GM21576 (cell line): ENCODE measurements at regions not wholly inside any gene's neighbourhood (a gene's known extent, or its start where the extent isn't known, plus 50 kb on each side); places are given as distances from the start of the nearest gene placed in this dataset.

Experiments
- ATAC-seq: cut with Tn5 transposase; IDR thresholded peaks from one replicate; pipeline ENCODE4 v1.9.1; 2021; ENCODE audit warnings: mild to moderate bottlenecking, moderate library complexity; ENCODE audit not compliant: unreplicated experiment

DNA sequence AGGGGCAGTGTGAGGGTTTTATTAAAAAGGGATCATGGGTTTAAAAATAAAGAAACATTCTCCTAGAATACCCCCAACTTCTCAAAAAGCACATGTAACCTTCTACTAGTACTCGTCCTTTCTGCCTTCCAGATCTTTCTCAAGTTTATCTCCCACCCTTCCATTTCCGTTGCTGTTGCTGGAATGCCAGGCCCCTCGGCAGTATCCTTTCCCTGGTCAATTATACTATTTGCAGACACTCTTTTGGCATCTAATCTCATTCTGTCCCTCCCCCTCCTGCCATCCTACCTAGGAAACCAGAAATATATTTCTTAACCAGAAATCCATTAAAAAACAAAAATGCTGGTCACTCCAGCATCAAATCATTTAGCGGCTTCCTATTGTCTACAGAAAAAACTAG lies 198.2 kb upstream of the ATP2B1 start:
- no peak for ATAC-seq

DNA sequence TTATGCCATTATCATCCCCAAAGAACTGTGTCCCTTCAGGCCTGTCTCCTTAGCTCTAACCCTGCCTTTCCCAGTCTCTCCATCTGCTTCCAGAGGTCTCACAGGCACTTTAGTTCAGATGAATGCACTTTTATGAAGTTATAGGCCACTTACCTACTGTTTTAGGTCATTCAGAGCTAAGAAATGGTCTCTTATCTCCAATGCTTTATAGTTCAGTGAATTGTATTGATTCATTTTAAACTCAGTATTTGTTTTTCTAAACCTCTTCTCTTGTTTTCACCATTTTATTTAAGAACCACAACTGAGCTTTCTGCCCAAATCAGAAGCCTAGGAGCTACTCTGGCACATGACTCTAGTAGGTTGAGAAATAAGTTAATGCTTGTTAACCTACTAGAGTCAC lies 197.5 kb upstream of the ATP2B1 start:
- ATAC-seq: no peak

GRCh38 chr12:89901906-89902642 lies 193.4 kb upstream of the ATP2B1 start:
- ATAC-seq: no peak

DNA sequence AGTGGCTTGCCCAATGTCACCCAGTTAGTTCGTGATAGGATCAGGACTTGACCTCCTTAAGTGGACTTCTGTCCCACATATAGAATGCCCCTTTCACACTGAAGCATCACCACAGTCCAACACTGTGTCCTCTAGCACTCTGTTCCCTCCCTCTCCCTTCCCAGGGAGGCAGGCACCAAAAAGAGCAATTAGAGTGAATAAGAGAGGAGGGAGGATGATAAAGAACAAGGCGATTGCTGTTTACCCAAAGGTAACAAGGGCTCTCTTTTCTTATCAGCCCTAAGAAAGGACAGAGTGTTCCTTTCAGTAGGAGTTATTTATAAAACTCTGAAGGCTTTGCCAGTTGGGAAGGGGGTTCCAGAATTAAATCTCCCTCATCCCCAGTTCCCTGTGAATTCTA lies 192.7 kb upstream of the ATP2B1 start:
- ATAC-seq: no peak

- ATAC-seq: no peak
Observed at GRCh38 chr12:89899651-89900050, 191.0 kb upstream of the ATP2B1 start.

GRCh38 chr12:89895591-89895990 lies 187.0 kb upstream of the ATP2B1 start:
- ATAC-seq: no peak

- no peak for ATAC-seq
Observed at GRCh38 chr12:89895101-89895500, 186.5 kb upstream of the ATP2B1 start.

DNA sequence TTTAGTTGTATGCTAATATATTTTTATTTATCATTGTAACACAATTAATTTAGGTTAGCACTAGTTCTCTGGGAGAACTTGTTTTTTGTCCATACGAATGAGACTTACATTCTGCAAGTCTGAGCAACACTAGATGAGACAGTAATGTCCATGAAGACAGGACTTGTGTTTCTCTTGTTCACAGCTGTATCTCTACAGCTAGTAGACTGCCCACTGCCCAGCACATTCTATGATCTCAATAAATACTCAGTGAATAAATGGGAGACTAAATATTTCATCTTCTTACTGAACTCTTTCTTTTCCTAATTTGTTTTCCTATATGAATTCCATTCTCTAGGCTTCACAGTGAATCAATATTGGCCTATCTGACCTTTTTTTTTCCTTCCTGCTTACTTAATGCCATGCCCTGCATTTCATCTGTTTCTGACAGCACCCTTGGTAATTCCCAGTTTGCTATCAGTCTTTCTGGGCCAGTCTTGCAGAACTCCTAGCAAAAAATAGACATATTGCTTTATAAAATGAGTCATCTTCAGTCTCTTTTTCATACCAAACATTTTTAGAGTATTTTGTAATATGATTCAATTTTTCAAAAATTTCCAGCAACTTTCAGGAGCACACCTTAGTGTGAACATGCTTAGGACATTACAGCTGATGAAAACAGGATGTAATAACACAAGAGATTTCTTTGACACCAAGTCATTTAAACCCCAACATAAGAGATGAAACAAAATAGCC lies 185.5 kb upstream of the ATP2B1 start:
- ATAC-seq: no peak

DNA sequence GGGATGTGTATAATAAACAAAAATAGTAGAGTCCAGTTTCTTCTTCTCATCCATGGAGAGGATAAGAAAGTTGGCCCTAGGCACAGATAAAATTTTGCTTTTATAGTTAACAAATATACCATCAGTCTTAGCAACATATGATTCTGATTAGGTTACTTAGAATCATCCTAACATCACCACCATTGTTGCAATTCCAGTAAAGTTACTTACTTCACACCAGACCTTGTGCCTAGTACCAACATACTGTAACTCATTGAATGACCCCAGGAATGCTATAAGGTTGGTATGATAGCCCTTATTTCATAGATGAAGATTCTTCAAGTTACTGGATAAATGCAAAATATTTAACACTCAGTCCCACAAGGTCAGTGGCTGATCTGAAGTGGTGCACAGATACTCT lies 183.8 kb upstream of the ATP2B1 start:
- ATAC-seq: no peak

DNA sequence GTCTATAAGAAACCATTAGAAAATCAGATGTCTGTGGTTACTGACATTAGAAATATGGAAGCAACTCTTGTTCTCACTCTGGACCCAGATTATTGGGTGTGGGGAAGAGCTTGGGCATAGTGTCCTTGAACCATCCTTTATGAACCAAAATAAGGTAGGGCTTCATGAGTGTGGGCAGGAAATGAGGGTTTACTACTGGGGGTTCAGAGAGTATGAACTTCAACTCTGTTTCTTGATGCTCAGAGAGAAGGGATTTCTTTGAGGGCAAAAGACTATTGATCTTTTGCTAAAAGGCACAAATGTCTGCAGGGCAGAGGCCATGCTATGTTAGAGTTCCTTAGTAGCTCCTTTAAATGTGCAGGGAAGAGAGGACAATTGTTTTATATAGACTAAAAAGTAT lies 183.3 kb upstream of the ATP2B1 start:
- no peak for ATAC-seq

DNA sequence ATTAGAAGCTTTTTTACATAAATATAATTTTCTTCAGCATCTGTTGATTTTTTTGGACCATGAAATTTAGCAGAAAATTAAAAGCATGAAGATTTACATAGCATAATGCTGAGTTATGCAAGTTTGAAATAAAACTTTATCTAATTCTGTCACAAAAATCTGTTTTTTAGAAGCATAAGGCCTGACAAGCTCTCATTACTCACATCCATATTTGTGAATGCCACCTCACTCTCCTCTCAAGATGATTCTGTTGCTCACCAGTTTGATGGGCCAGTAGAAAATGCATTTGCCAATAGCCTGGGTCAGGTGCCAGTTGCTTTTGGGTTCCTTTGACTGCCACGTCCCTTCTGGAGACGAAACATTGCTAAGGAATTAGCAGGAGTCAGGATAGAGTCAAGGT lies 181.5 kb upstream of the ATP2B1 start:
- no peak for ATAC-seq

DNA sequence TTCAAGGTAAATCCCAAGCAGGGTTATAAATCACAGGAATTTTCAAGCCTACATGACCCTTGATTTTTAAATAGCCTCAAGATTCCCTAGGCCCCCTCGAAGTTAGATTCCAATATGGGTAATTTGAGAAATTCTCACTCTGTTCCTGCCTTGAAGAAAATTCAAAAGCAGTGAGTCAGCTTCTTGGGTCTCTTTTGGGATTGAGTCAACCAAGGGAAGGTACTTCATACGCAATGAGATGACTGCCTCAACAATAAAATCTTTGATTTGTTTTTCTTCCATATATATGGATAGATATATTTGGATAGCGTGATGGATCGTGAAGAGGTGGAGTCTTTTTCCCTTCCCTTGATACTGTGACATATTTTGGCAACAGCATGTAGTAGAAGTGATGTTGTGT lies 180.4 kb upstream of the ATP2B1 start:
- no peak for ATAC-seq

DNA sequence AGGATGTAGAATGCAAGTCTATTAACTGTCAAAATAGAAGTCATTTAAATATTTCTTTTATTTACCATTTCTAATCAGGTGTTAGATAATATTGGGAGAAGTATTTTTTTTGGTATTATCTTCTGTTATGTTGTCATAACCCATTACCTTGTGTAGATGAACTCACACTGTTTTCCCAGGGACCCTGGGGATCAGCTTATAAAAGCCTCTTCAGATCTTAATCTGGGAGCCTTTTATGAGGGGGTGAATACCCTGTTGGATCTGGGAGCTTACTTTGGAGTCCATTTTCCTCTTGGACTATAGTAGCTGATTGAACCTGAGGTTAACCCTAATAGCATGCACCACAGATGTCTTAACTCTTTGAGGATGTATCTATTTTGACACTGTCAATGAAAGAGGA lies 176.3 kb upstream of the ATP2B1 start:
- no peak for ATAC-seq

- ATAC-seq: no peak
Observed at GRCh38 chr12:89884416-89884898, 175.8 kb upstream of the ATP2B1 start.

DNA sequence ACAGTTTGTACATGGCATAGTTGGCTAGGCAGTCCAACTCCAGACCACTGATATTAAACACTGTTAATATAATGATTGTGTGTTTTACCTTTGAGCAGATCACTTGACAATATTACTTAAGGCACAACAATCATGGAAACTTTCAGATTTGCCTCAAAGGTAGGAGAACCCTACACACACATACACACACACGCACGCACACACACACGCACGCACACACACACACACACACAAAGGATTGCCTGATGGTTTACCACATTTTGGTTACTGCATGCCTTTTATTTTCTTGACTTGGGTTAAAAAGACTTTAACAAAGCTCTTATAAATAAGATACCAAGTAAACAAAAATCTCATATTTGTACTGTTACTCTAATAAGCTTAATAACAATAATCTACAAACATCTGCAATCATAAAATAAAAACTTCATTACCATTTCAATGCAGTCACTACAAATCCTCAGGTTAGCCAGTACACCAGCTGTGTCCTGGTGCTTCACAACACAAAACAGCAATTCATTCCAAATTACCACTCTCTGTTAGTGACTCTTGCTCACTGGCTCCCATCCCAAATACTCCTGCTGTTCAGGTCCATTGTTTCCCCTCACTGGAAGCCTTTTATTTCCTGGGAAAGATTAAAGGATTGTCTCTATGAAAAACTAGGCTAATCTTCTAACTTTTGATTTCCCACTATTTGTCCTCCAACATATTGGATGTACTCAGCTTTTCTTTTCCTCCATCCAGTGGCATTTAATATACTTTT lies 175.2 kb upstream of the ATP2B1 start:
- ATAC-seq: no peak

DNA sequence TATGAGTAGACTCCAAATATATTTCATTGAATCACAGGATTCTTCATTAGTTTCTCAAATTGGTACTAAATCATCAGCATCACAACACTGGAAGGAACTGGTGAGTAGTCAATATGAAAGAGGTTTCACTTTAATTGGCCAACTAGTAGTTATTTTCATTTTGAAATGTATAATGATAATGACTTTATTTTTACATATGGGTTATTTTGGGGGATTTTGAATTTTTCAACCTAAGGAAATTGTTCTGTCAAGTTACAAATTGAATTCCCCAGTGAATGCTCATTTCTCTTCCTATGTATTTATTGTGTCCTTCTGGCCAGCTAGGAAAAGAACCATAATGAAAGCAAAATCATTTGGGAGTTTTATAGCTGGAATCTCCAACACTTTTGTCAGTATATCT lies 174.2 kb upstream of the ATP2B1 start:
- ATAC-seq: no peak

GRCh38 chr12:89882050-89882449 lies 173.4 kb upstream of the ATP2B1 start:
- ATAC-seq: peak; percentile 29

DNA sequence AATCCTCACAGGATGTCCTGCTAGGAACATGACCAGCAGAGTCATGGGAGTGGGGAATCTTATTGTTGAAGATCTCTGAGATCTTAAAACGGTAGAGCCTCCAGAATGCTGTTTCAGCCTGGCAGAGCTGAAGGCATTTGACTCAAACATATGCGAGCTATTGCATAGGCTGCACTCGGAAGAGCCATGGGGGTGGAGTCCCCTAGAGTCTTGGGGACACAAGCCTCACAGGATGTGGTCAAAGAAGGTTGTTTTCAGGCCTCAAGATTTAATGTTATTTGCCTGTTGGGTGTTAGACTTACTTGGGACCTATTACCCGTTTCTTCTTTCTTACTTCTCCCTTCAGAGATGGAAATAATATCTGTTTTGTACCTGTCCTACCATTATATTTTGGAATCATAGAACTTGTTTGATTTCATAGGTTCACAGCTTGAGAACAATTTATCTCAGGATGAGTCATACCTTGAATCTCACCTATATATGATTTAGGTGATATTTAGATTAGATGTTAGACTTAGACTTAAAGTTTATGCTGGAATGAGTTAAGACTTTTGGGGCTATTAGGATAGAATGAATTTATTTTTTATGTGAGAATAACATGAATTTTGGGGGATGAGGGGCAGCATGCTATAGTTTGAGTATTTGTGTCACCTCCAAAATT lies 172.2 kb upstream of the ATP2B1 start:
- ATAC-seq: peak; percentile 94

DNA sequence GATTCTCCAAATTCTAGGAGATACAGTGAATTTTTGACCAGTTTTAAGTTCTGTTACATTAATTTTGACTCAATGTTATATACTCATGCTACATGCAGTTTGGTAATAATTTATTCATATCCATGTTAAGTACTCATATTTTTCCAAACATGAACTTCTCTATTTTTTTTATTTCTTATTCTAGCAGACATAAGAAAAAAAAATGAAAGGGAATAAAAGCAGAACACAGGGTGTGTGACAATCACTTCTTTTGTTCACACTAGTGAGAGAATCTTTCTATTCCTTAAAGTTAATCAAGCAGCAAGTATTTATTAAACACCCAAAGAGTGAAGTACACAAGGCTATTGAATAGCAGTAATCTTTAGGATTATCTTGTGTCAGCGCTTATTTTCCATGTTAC lies 171.1 kb upstream of the ATP2B1 start:
- no peak for ATAC-seq

GRCh38 chr12:89878950-89879349 lies 170.3 kb upstream of the ATP2B1 start:
- no peak for ATAC-seq

- no peak for ATAC-seq
Observed at GRCh38 chr12:89878327-89878726, 169.7 kb upstream of the ATP2B1 start.
